ENCODE measurements at regions not wholly inside any gene's neighbourhood (a gene's known extent, or its start where the extent isn't known, plus 50 kb on each side); places are given as distances from the start of the nearest gene placed in this dataset.

GRCh38 chr5:164722702-164723101 lies 1217.3 kb downstream of the MAT2B start:
- no peak overlapping the region for H3K27ac ChIP-seq
- TF ChIP-seq ZFX (IDR thresholded peaks at IDR 0.05; ENCODE audit: borderline replicate concordance) (no peak), CTCF (IDR thresholded peaks at IDR 0.05) (no peak)

GRCh38 chr5:164727012-164727411 lies 1221.6 kb downstream of the MAT2B start:
- H3K27ac ChIP-seq, result no peak overlapping the region
- no peak for TF ChIP-seq CTCF (IDR thresholded peaks at IDR 0.05)
- no peak for TF ChIP-seq ZFX (IDR thresholded peaks at IDR 0.05; ENCODE audit: borderline replicate concordance)

DNA sequence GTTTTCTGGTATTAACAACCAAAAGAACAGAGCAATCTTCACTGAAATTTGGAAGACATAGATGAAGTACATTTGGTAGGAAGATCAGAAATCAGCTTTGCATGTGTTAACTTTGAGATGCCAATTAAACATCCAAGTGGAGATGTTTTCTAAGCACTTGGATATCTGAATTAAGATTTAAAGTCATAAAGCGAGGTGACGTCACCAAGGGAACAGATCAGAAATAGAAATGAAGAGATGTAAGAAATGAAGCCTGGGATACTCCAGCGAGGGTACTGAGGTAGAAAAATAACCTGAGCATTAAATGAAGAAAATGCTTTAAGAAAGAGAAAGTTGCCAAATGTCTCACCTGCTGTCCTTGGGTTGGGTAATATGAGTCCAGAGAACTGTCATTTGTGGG lies 1223.3 kb downstream of the MAT2B start:
- no peak for TF ChIP-seq ZFX (IDR thresholded peaks at IDR 0.05; ENCODE audit: borderline replicate concordance)
- TF ChIP-seq CTCF (IDR thresholded peaks at IDR 0.05), result no peak
- H3K27ac ChIP-seq, result no peak overlapping the region

- TF ChIP-seq CTCF (IDR thresholded peaks at IDR 0.05) (no peak), ZFX (IDR thresholded peaks at IDR 0.05; ENCODE audit: borderline replicate concordance) (no peak)
- H3K27ac ChIP-seq, result no peak overlapping the region
Observed at GRCh38 chr5:164735334-164735733, 1229.9 kb downstream of the MAT2B start.

DNA sequence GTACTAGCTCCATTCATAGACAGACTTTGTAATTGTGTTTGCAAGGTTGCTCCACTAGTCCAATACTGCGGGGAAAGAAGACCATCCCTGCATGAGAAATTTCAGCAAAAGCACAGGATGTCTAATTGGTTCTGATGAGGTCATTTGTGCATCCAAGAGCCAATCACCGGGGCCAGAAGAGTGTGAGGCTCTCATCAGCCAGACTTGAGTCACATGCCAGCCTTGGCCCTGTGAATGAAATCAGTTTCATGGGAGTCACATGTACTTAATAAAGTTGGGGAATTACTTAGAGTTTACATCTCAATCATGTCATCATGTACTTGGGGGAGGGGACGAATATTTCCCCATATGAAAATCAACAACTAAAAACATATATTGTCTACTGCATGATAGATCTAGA lies 1236.0 kb downstream of the MAT2B start:
- TF ChIP-seq ZFX (IDR thresholded peaks at IDR 0.05; ENCODE audit: borderline replicate concordance) (no peak), CTCF (IDR thresholded peaks at IDR 0.05) (no peak)
- H3K27ac ChIP-seq, result no peak overlapping the region

DNA sequence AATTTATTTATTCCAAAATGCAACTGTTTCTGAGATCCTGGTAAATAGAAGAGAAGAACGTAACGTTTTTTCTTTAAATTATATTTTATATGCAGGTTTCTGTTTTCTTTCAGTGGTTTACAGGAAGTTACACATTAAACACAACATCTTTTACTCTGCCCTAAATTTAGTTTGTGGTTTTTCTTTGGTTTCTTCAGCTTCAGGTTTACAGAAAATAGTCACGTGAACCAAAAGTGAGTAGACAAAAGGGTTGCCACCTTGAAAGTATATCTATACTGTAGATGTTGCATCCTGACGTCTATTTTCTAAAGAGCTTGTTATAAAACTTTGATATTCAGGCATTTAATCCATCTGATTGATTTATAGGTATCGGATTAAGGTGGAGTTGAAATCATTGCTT lies 1236.6 kb downstream of the MAT2B start:
- no peak overlapping the region for H3K27ac ChIP-seq
- TF ChIP-seq CTCF (IDR thresholded peaks at IDR 0.05) (no peak), ZFX (IDR thresholded peaks at IDR 0.05; ENCODE audit: borderline replicate concordance) (no peak)

- no peak overlapping the region for H3K27ac ChIP-seq
- TF ChIP-seq CTCF (IDR thresholded peaks at IDR 0.05) (no peak), ZFX (IDR thresholded peaks at IDR 0.05; ENCODE audit: borderline replicate concordance) (no peak)
Observed at GRCh38 chr5:164746723-164747122, 1241.3 kb downstream of the MAT2B start.
